Fibroblast of mammary gland (primary cell): ENCODE measurements at regions not wholly inside any gene's neighbourhood (a gene's known extent, or its start where the extent isn't known, plus 50 kb on each side); places are given as distances from the start of the nearest gene placed in this dataset.
A peak's percentile ranks its signal among the peaks of the same experiment; 100 is the strongest.

Experiments used
- DNase-seq: peaks from one replicate; pipeline ENCODE4 v3.0.0-alpha.2; 2010; ENCODE audit warnings: low read depth
- H3K4me3 ChIP-seq: 2 replicates; pipeline ENCODE4 v1.5.1; 2011; ENCODE audit warnings: low read depth, mild to moderate bottlenecking, low read length, moderate library complexity; ENCODE audit not compliant: control insufficient read depth
- TF ChIP-seq, protein P1 (sequence below): conservative IDR thresholded peaks from 2 replicates; pipeline ENCODE4 v1.5.1; 2011; ENCODE audit warnings: low read depth, low read length, inconsistent platforms; ENCODE audit not compliant: control insufficient read depth, insufficient read depth

DNA sequence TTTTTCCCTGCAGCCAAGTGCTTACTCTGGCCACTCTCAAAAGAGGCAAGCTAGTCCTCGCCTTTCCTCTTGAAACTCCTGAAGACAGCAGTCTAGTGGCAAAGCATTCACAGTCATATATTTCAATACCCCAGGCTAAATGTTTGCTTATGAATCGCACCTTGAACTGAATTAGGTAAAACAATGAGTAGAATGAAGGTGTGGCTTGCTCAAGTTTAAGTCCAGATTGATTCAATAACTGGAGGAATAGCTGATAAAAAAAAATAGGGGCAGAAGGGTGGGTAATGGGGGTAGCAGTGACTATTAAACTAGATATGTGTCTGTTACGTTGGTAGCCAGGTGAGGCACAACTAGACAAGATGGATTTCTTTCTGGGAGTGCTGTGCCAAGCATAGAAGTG is 88.2 kb upstream of the EPB41L3 start:
- H3K4me3 ChIP-seq: no peak overlapping the region
- TF ChIP-seq, protein P1, sequence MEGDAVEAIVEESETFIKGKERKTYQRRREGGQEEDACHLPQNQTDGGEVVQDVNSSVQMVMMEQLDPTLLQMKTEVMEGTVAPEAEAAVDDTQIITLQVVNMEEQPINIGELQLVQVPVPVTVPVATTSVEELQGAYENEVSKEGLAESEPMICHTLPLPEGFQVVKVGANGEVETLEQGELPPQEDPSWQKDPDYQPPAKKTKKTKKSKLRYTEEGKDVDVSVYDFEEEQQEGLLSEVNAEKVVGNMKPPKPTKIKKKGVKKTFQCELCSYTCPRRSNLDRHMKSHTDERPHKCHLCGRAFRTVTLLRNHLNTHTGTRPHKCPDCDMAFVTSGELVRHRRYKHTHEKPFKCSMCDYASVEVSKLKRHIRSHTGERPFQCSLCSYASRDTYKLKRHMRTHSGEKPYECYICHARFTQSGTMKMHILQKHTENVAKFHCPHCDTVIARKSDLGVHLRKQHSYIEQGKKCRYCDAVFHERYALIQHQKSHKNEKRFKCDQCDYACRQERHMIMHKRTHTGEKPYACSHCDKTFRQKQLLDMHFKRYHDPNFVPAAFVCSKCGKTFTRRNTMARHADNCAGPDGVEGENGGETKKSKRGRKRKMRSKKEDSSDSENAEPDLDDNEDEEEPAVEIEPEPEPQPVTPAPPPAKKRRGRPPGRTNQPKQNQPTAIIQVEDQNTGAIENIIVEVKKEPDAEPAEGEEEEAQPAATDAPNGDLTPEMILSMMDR: no peak
- no peak for DNase-seq

- TF ChIP-seq, protein P1: no peak
- DNase-seq: no peak
- H3K4me3 ChIP-seq: no peak overlapping the region
Observed at GRCh38 chr18:5630900-5631413, 87.2 kb upstream of the EPB41L3 start.

- H3K4me3 ChIP-seq: peak overlapping the region; percentile 56
- peak; percentile 50 for DNase-seq
- TF ChIP-seq, protein P1: no peak
Observed at GRCh38 chr18:5630057-5630899, 86.5 kb upstream of the EPB41L3 start.

DNA sequence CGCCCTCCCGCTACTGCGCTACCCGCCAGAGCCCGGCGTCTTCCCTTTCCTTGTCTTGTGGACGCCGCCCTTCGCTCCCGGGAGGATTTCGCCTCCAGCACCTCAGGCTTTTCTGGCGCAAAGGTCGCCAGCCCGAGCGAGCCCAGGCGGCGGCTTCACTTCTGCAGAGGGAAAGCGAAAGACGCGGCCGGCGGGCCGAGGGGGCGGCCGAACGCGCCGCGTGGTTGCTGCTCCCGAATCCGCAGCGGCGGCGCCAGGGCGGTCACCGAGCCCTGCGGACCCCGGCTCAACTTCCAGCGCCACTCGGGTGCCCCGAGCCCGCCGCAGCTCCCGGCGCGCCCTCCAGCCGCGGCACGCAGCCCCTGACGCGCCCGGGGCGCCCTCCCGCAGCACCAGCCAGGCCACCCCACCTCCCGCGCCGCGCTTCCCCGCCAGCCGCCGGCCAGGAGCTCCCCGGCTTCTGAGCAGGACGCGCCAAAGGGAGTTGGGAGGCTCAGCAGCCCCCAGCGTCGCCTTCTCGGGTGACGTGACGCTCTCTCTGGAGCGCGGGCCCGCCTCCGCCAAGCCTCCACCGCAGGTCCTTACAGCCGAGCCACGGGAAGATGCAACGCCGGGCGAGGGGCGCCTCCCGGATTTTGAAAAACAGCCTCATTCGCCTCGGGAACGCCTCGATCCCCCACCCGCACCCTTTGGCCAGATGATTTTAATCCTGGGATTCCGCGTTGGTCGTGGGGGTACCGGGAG is 84.9 kb upstream of the EPB41L3 start:
- TF ChIP-seq, protein P1: no peak
- DNase-seq: peak; percentile 43
- H3K4me3 ChIP-seq: peak overlapping the region; percentile 56

GRCh38 chr18:5627776-5628511 is 84.1 kb upstream of the EPB41L3 start:
- peak overlapping the region; percentile 56 for H3K4me3 ChIP-seq
- TF ChIP-seq, protein P1: no peak

GRCh38 chr18:5626130-5626880 is 82.5 kb upstream of the EPB41L3 start:
- H3K4me3 ChIP-seq: no peak overlapping the region
- TF ChIP-seq, protein P1: no peak
- DNase-seq: no peak

More at GRCh38 chr18:5627776-5628511, 84.1 kb upstream of the EPB41L3 start:
- DNase-seq: no peak
